Progenitor cell of endocrine pancreas (in vitro differentiated cells): ENCODE measurements at regions not wholly inside any gene's neighbourhood (a gene's known extent, or its start where the extent isn't known, plus 50 kb on each side); places are given as distances from the start of the nearest gene placed in this dataset.
"Not testable (repeated sequence)": the region's sequence is repeated elsewhere in the genome, so short reads cannot be mapped to it uniquely, and the experiment has no call there.

Experiments
- DNase-seq: peaks from one replicate; pipeline ENCODE4 v3.0.0; 2021; ENCODE audit warnings: low spot score; ENCODE audit not compliant: unreplicated experiment
- H3K27ac Mint-ChIP-seq: 2 replicates; pipeline ENCODE4 v1.8.0; 2021; ENCODE audit warnings: mild to moderate bottlenecking, moderate library complexity, mixed read lengths
- H3K27me3 Mint-ChIP-seq: 2 replicates; pipeline ENCODE4 v1.8.0; 2021; ENCODE audit warnings: mixed read lengths
- H3K36me3 Mint-ChIP-seq: 2 replicates; pipeline ENCODE4 v1.8.0; 2022; ENCODE audit warnings: mixed read lengths; ENCODE audit not compliant: insufficient read depth
- H3K4me1 Mint-ChIP-seq: 2 replicates; pipeline ENCODE4 v1.8.0; 2021; ENCODE audit warnings: low read depth, mixed read lengths
- H3K4me3 Mint-ChIP-seq: 2 replicates; pipeline ENCODE4 v1.8.0; 2021; ENCODE audit warnings: low read depth, mild to moderate bottlenecking, moderate library complexity, mixed read lengths
- H3K9me3 Mint-ChIP-seq: 2 replicates; pipeline ENCODE4 v1.8.0; 2021; ENCODE audit warnings: low read depth, mixed read lengths
- CTCF ChIP-seq: fragments of 200-600 bp; sonication (generic); IDR thresholded peaks from one replicate; pipeline ENCODE4 v1.5.0; 2021; ENCODE audit warnings: antibody characterized with exemption, mild to moderate bottlenecking; ENCODE audit not compliant: unreplicated experiment

GRCh38 chr4:66486068-66486467 is 815.8 kb upstream of the EPHA5 start:
- H3K4me3 Mint-ChIP-seq = no peak overlapping the region
- H3K36me3 Mint-ChIP-seq = no peaks in the 10 kb centered on the region
- no peaks in the 10 kb centered on the region for H3K4me1 Mint-ChIP-seq
- DNase-seq = no peak
- H3K9me3 Mint-ChIP-seq = no peaks in the 10 kb centered on the region
- H3K27ac Mint-ChIP-seq = no peak overlapping the region
- TF ChIP-seq CTCF = no peak
- H3K27me3 Mint-ChIP-seq = no peaks in the 10 kb centered on the region

- H3K9me3 Mint-ChIP-seq = no peaks in the 10 kb centered on the region
- DNase-seq = no peak
- no peaks in the 10 kb centered on the region for H3K27me3 Mint-ChIP-seq
- H3K27ac Mint-ChIP-seq = no peak overlapping the region
- no peak overlapping the region for H3K4me3 Mint-ChIP-seq
- TF ChIP-seq CTCF = no peak
- no peaks in the 10 kb centered on the region for H3K36me3 Mint-ChIP-seq
- no peaks in the 10 kb centered on the region for H3K4me1 Mint-ChIP-seq
These were observed 811.9 kb upstream of the EPHA5 start for GRCh38 chr4:66482186-66482585.

- Mint-ChIP-seq H3K27ac (no peak overlapping the region), H3K36me3 (no peaks in the 10 kb centered on the region), H3K4me3 (no peak overlapping the region), H3K4me1 (no peaks in the 10 kb centered on the region), H3K9me3 (peaks cover 4% of the 10 kb centered on the region), H3K27me3 (no peaks in the 10 kb centered on the region)
- no peak for TF ChIP-seq CTCF
- DNase-seq = no peak
These were observed 805.3 kb upstream of the EPHA5 start for GRCh38 chr4:66475596-66475995.

- H3K36me3 Mint-ChIP-seq = no peaks in the 10 kb centered on the region
- no peak for TF ChIP-seq CTCF
- peaks cover 9% of the 10 kb centered on the region for H3K9me3 Mint-ChIP-seq
- DNase-seq = no peak
- peaks cover 2% of the 10 kb centered on the region for H3K4me1 Mint-ChIP-seq
- no peaks in the 10 kb centered on the region for H3K27me3 Mint-ChIP-seq
- no peak overlapping the region for H3K27ac Mint-ChIP-seq
- no peak overlapping the region for H3K4me3 Mint-ChIP-seq
These were observed 794.8 kb upstream of the EPHA5 start for GRCh38 chr4:66465111-66465510.

GRCh38 chr4:66462890-66463289 is 792.6 kb upstream of the EPHA5 start:
- not testable (repeated sequence) for H3K36me3 Mint-ChIP-seq, H3K4me3 Mint-ChIP-seq, H3K4me1 Mint-ChIP-seq, H3K27ac Mint-ChIP-seq, DNase-seq, H3K27me3 Mint-ChIP-seq
- H3K9me3 Mint-ChIP-seq = peaks cover 22% of the 10 kb centered on the region

GRCh38 chr4:66451741-66452140 is 781.5 kb upstream of the EPHA5 start:
- no peaks in the 10 kb centered on the region for H3K4me1 Mint-ChIP-seq
- no peaks in the 10 kb centered on the region for H3K9me3 Mint-ChIP-seq
- no peak overlapping the region for H3K4me3 Mint-ChIP-seq
- no peak for DNase-seq
- TF ChIP-seq CTCF = no peak
- no peak overlapping the region for H3K27ac Mint-ChIP-seq
- H3K27me3 Mint-ChIP-seq = no peaks in the 10 kb centered on the region
- H3K36me3 Mint-ChIP-seq = no peaks in the 10 kb centered on the region
